Small intestine (tissue), 7 donors: ENCODE measurements at regions not wholly inside any gene's neighbourhood (a gene's known extent, or its start where the extent isn't known, plus 50 kb on each side); places are given as distances from the start of the nearest gene placed in this dataset.

Experiments used
- DNase-seq, 2 donors: peaks; one replicate each; pipeline versions ENCODE4 v3.0.0 to v3.0.0-alpha.2; 2013
- FAIRE-seq: peaks from 2 replicates; lab custom pipeline; 2012; peaks lifted over from hg19 to GRCh38; lab: Jason Lieb, UNC
- H3K27ac ChIP-seq, 3 donors: one replicate each; pipeline ENCODE4 v1.5.1; 2013; ENCODE audit warnings: low read length in 2 of 3, mild to moderate bottlenecking in 2 of 3, control low read depth in 1 of 3, inconsistent platforms in 1 of 3, low read depth in 1 of 3, moderate library complexity in 1 of 3
- H3K27me3 ChIP-seq, 3 donors: one replicate each; pipeline ENCODE4 v1.6.1; 2013; ENCODE audit warnings: low read length in 3 of 3, inconsistent platforms in 1 of 3; ENCODE audit not compliant: control insufficient read depth in 3 of 3, insufficient read depth in 3 of 3
- H3K36me3 ChIP-seq, 3 donors: one replicate each; pipeline ENCODE4 v1.6.1; 2013; ENCODE audit warnings: low read length in 3 of 3, inconsistent platforms in 1 of 3, low read depth in 1 of 3, mild to moderate bottlenecking in 1 of 3, moderate library complexity in 1 of 3; ENCODE audit not compliant: control insufficient read depth in 3 of 3, insufficient read depth in 2 of 3
- H3K4me1 ChIP-seq, 3 donors: one replicate each; pipeline ENCODE4 v1.6.1; 2013; ENCODE audit warnings: low read length in 2 of 3, inconsistent platforms in 1 of 3, low read depth in 1 of 3, mild to moderate bottlenecking in 1 of 3, moderate library complexity in 1 of 3; ENCODE audit not compliant: control insufficient read depth in 3 of 3, insufficient read depth in 2 of 3
- H3K4me3 ChIP-seq, 3 donors: one replicate each; pipeline ENCODE4 v1.5.1; 2013; ENCODE audit warnings: low read length in 3 of 3, control low read depth in 1 of 3, inconsistent platforms in 1 of 3, low read depth in 1 of 3, mild to moderate bottlenecking in 1 of 3, moderate library complexity in 1 of 3
- H3K9me3 ChIP-seq, 2 donors: one replicate each; pipeline ENCODE4 v1.6.1; 2013; ENCODE audit warnings: low read depth in 1 of 2, low read length in 1 of 2; ENCODE audit not compliant: control insufficient read depth in 2 of 2, insufficient read depth in 1 of 2
- WGBS, 3 donors: extraction: QIAGEN DNeasy Blood & Tissue Kit; methylation state at CpG; one replicate each; pipeline ENCODE4 v1.1.7; 2013; 5-methylcytosine and 5-hydroxymethylcytosine counted together
- donor health status: healthy with polysubstance abuse.
- donor health status: control.
- donor health status: control.
- donor health status: Bipolar disorder and iron deficiency.
- donor health status: healthy.

DNA sequence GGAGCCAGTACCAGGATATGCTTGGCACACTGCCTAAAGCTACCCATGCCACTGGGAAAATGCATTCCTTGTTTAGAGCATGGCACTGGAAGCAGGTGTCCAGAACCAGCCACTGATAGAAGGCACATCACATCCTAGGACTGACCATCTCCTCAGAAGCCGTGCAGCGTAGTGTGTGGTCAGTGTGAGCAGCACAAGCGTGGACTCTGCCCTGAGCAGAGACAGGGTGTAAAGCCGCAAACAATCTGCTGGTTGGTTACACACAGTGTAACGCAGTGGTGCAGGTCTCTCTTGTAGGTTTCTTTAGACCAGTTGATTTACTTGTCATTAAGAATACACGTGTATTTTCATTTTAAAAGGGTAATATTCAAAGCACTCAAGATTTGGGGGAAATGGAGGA is 377.8 kb upstream of the HS6ST1 start:
- FAIRE-seq (no peak), DNase-seq (no peak)
- 25 to 70% (median 51%) methylated on average over 6 of the region's 6 CpGs for WGBS, 3 donors
- Histone ChIP-seq H3K4me3 (no peak overlapping the region), H3K36me3 (no peaks in the 10 kb centered on the region), H3K27me3 (peaks cover 0 to 2% (median 0%) of the 10 kb centered on the region in 3 donors), H3K9me3 (no peaks in the 10 kb centered on the region), H3K4me1 (no peaks in the 10 kb centered on the region), H3K27ac (no peak overlapping the region)

DNA sequence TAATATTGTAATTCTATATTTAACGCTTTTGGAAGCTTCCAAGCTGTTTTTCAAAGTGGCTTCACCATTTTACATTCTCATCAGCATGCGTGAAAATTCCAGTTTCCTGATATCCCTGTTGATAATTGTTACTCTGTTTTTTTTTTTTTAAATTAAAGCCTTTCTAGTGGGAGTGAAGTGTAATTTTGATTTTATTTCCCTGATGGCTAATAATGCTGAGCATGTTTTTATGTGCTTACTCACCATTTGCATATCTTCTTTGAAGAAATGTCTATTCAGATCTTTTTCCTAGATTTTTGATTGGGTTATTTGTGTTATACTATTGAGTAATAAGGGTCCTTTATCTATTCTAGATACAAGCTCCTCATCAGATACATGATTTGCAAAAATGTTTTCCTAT is 382.8 kb upstream of the HS6ST1 start:
- no peaks in the 10 kb centered on the region for H3K27me3 ChIP-seq
- no peaks in the 10 kb centered on the region for H3K4me1 ChIP-seq
- H3K9me3 ChIP-seq: peaks cover 0 to 3% of the 10 kb centered on the region in 2 donors
- DNase-seq: no peak
- H3K27ac ChIP-seq: no peak overlapping the region
- no peak overlapping the region for H3K4me3 ChIP-seq
- no peaks in the 10 kb centered on the region for H3K36me3 ChIP-seq
- FAIRE-seq: no peak
- WGBS, 3 donors: 80 to 90% (median 85%) methylated on average over 2 of the region's 2 CpGs

- Histone ChIP-seq H3K9me3 (peaks cover 0 to 8% of the 10 kb centered on the region in 2 donors), H3K4me1 (no peaks in the 10 kb centered on the region)
- no peak for FAIRE-seq
These were observed 383.9 kb upstream of the HS6ST1 start for GRCh38 chr2:128702616-128703015.

DNA sequence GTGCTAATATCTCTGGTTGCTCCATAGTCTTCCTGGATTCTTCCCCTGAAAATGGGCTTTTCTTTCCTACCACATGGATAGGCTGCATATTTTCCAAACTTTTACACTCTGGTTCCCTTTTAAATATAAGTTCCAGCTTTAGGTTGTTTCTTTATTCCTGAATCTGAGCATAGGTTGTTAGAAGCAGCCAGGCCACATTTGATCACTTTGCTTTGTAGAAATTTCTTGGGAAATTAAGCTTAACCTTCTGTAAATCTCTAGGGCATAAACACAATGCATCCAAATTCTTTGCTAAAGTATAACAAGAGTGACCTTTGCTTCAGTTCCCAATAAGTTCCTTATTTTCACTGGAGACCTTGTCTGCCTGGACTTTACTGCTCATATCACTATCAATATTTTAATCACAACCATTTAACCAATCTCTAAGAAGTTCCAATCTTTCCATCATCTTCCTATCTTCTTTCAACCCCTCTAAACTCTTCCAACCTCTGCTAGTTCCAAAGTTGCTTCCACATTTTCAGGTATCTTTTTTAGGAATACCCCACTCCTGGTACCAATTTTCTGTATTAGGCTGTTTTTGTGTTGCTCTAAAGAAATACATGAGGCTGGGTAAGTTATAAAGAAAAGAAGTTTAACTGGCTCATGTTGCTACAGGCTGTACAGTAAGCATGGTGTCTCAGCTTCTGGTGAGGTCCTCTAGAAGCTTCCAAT is 389.6 kb upstream of the HS6ST1 start:
- Histone ChIP-seq H3K27me3 (no peaks in the 10 kb centered on the region), H3K4me1 (no peaks in the 10 kb centered on the region), H3K4me3 (no peak overlapping the region), H3K9me3 (peaks cover 0 to 14% of the 10 kb centered on the region in 2 donors), H3K36me3 (no peaks in the 10 kb centered on the region), H3K27ac (no peak overlapping the region)
- no peak for DNase-seq
- no peak for FAIRE-seq

More at GRCh38 chr2:128702616-128703015, 383.9 kb upstream of the HS6ST1 start:
- Histone ChIP-seq H3K27ac (no peak overlapping the region), H3K27me3 (no peaks in the 10 kb centered on the region), H3K4me3 (no peak overlapping the region), H3K36me3 (no peaks in the 10 kb centered on the region)
- DNase-seq: no peak
- WGBS, 3 donors: 64 to 84% (median 79%) methylated on average over 1 of the region's 1 CpG

- Histone ChIP-seq H3K4me1 (no peaks in the 10 kb centered on the region), H3K9me3 (peaks cover 0 to 11% of the 10 kb centered on the region in 2 donors), H3K27me3 (peaks cover 0 to 3% (median 0%) of the 10 kb centered on the region in 3 donors), H3K36me3 (no peaks in the 10 kb centered on the region), H3K27ac (no peak overlapping the region), H3K4me3 (no peak overlapping the region)
- 89 to 95% (median 92%) methylated on average over 5 of the region's 5 CpGs for WGBS, 3 donors
- FAIRE-seq (no peak), DNase-seq (no peak)
These were observed 391.6 kb upstream of the HS6ST1 start for GRCh38 chr2:128710242-128710641.

DNA sequence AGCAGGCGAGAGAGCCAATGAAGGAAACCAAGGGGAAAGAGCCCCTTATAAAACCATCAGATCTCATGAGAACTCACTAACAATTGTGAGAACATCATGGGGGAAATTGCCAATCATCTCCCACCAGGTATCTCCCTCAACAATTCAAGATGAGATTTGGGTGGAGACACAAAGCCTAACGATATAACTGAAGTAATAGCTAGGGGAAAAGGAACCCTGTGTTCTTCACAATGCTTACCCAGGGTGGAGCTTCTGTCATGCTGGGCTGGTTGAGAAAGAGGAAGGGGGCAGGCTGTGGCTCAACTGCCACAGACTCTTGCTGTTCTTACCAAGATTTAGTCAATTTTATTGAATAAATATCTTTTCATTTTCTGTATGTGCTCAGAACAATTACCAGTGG is 392.1 kb upstream of the HS6ST1 start:
- FAIRE-seq: no peak
- Histone ChIP-seq H3K36me3 (no peaks in the 10 kb centered on the region), H3K9me3 (peaks cover 0 to 11% of the 10 kb centered on the region in 2 donors), H3K27ac (no peak overlapping the region), H3K27me3 (peaks cover 0 to 3% (median 0%) of the 10 kb centered on the region in 3 donors), H3K4me3 (no peak overlapping the region), H3K4me1 (no peaks in the 10 kb centered on the region)
- no peak for DNase-seq
- WGBS, 3 donors: 62 to 79% (median 74%) methylated on average over 2 of the region's 2 CpGs

- no peak overlapping the region for H3K27ac ChIP-seq
- H3K27me3 ChIP-seq: peaks cover 0 to 3% (median 0%) of the 10 kb centered on the region in 3 donors
- no peaks in the 10 kb centered on the region for H3K4me1 ChIP-seq
- no peaks in the 10 kb centered on the region for H3K36me3 ChIP-seq
- DNase-seq: no peak
- H3K4me3 ChIP-seq: no peak overlapping the region
- 62 to 86% (median 75%) methylated on average over 4 of the region's 4 CpGs for WGBS, 3 donors
- FAIRE-seq: no peak
- H3K9me3 ChIP-seq: no peaks in the 10 kb centered on the region
These were observed 395.6 kb upstream of the HS6ST1 start for GRCh38 chr2:128714285-128714684.

GRCh38 chr2:128714851-128715312 is 396.2 kb upstream of the HS6ST1 start:
- Histone ChIP-seq H3K4me3 (no peak overlapping the region), H3K9me3 (no peaks in the 10 kb centered on the region), H3K36me3 (no peaks in the 10 kb centered on the region), H3K27me3 (peaks cover 0 to 3% (median 0%) of the 10 kb centered on the region in 3 donors), H3K4me1 (no peaks in the 10 kb centered on the region), H3K27ac (no peak overlapping the region)
- DNase-seq (no peak), FAIRE-seq (no peak)
- 64 to 78% (median 64%) methylated on average over 6 of the region's 6 CpGs for WGBS, 3 donors
